CD4-positive, alpha-beta T cell treated with Interleukin-4 for 1 hour (primary cell): ENCODE measurements at regions not wholly inside any gene's neighbourhood (a gene's known extent, or its start where the extent isn't known, plus 50 kb on each side); places are given as distances from the start of the nearest gene placed in this dataset.
A peak's percentile ranks its signal among the peaks of the same experiment; 100 is the strongest.
"Not testable (repeated sequence)": the region's sequence is repeated elsewhere in the genome, so short reads cannot be mapped to it uniquely, and the experiment has no call there.

ENCODE experiments used
- DNase-seq, 2 donors: peaks; one replicate each; pipeline ENCODE4 v3.0.0-alpha.2; 2020 to 2022

GRCh38 chr1:157407917-157408525 lies 144.3 kb downstream of the FCRL5 start:
- peak; percentile 6 to 16 for DNase-seq

GRCh38 chr1:157407367-157407766 lies 144.9 kb downstream of the FCRL5 start:
- no peak for DNase-seq

GRCh38 chr1:157405662-157406061 lies 146.7 kb downstream of the FCRL5 start:
- no peak for DNase-seq

- no peak for DNase-seq
Measured at GRCh38 chr1:157404614-157405013, 147.7 kb downstream of the FCRL5 start.

- DNase-seq = peak in 1 of 2 donors; percentile 2
Measured at GRCh38 chr1:157404063-157404501, 148.2 kb downstream of the FCRL5 start.

- no peak for DNase-seq
Measured at GRCh38 chr1:157403608-157404007, 148.7 kb downstream of the FCRL5 start.

- DNase-seq = peak in 1 of 2 donors; percentile 18
Measured at GRCh38 chr1:157403203-157403602, 149.1 kb downstream of the FCRL5 start.

GRCh38 chr1:157400766-157401165 lies 151.5 kb downstream of the FCRL5 start:
- no peak for DNase-seq

GRCh38 chr1:157399984-157400382 lies 152.3 kb downstream of the FCRL5 start:
- no peak for DNase-seq

- DNase-seq = no peak
Measured at GRCh38 chr1:157399343-157399983, 152.9 kb downstream of the FCRL5 start.

- no peak for DNase-seq
Measured at GRCh38 chr1:157390651-157391050, 161.7 kb downstream of the FCRL5 start.

- DNase-seq = no peak
Measured at GRCh38 chr1:157388057-157388456, 164.3 kb downstream of the FCRL5 start.

GRCh38 chr1:157384258-157384657 lies 168.1 kb downstream of the FCRL5 start:
- no peak for DNase-seq

GRCh38 chr1:157382351-157382750 lies 170.0 kb downstream of the FCRL5 start:
- no peak for DNase-seq

- no peak for DNase-seq
Measured at GRCh38 chr1:157380523-157380922, 171.8 kb downstream of the FCRL5 start.

GRCh38 chr1:157377280-157377713 lies 175.0 kb downstream of the FCRL5 start:
- DNase-seq = peak; percentile 9 to 40

GRCh38 chr1:157376681-157377080 lies 175.6 kb downstream of the FCRL5 start:
- DNase-seq = no peak

- DNase-seq = not testable (repeated sequence)
Measured at GRCh38 chr1:157372311-157372710, 180.0 kb downstream of the FCRL5 start.

GRCh38 chr1:157371826-157372225 lies 180.5 kb downstream of the FCRL5 start:
- no peak for DNase-seq

GRCh38 chr1:157371221-157371620 lies 181.1 kb downstream of the FCRL5 start:
- DNase-seq = no peak

- DNase-seq = no peak
Measured at GRCh38 chr1:157370698-157371097, 181.6 kb downstream of the FCRL5 start.

- DNase-seq = peak; percentile 28 to 47
Measured at GRCh38 chr1:157369808-157370521, 182.3 kb downstream of the FCRL5 start.

- DNase-seq = not testable (repeated sequence)
Measured at GRCh38 chr1:157368941-157369340, 183.4 kb downstream of the FCRL5 start.

- DNase-seq = no peak
Measured at GRCh38 chr1:157368363-157368762, 184.0 kb downstream of the FCRL5 start.
